Liver (tissue), 8 donors: ENCODE measurements at regions not wholly inside any gene's neighbourhood (a gene's known extent, or its start where the extent isn't known, plus 50 kb on each side); places are given as distances from the start of the nearest gene placed in this dataset.
A peak's percentile ranks its signal among the peaks of the same experiment; 100 is the strongest.

ENCODE experiments used
- DNase-seq: peaks from one replicate; pipeline ENCODE4 v3.0.0-alpha.2; 2017; ENCODE audit warnings: low spot score
- H3K27ac ChIP-seq, 2 donors: one replicate each; pipeline ENCODE4 v1.7.0; 2013; ENCODE audit warnings: inconsistent platforms in 2 of 2, low read length in 2 of 2, control low read depth in 1 of 2, low read depth in 1 of 2, mild to moderate bottlenecking in 1 of 2
- H3K27me3 ChIP-seq, 4 donors: one replicate each; pipeline versions ENCODE4 v1.6.1 to v1.7.0; 2013; ENCODE audit warnings: low read length in 3 of 4, inconsistent platforms in 1 of 4, mild to moderate bottlenecking in 1 of 4, moderate library complexity in 1 of 4; ENCODE audit not compliant: control insufficient read depth in 4 of 4, insufficient read depth in 4 of 4
- H3K36me3 ChIP-seq, 4 donors: one replicate each; pipeline versions ENCODE4 v1.6.1 to v1.7.0; 2013; ENCODE audit warnings: low read length in 3 of 4, mild to moderate bottlenecking in 3 of 4, low read depth in 1 of 4, moderate library complexity in 1 of 4; ENCODE audit not compliant: control insufficient read depth in 4 of 4, insufficient read depth in 3 of 4
- H3K4me1 ChIP-seq, 4 donors: one replicate each; pipeline versions ENCODE4 v1.6.1 to v1.7.0; 2013; ENCODE audit warnings: low read length in 3 of 4, mild to moderate bottlenecking in 3 of 4, moderate library complexity in 1 of 4; ENCODE audit not compliant: control insufficient read depth in 4 of 4, insufficient read depth in 4 of 4
- H3K4me3 ChIP-seq, 3 donors: one replicate each; pipeline versions ENCODE4 v1.6.1 to v1.7.0; 2013; ENCODE audit warnings: low read length in 3 of 3, control low read depth in 1 of 3, low read depth in 1 of 3, mild to moderate bottlenecking in 1 of 3
- H3K9ac ChIP-seq, 2 donors: one replicate each; pipeline ENCODE4 v1.7.0; 2013; ENCODE audit warnings: low read length in 2 of 2, mild to moderate bottlenecking in 2 of 2, moderate library complexity in 2 of 2, control low read depth in 1 of 2, low read depth in 1 of 2
- H3K9me3 ChIP-seq, 4 donors: one replicate each; pipeline versions ENCODE4 v1.6.1 to v1.7.0; 2013; ENCODE audit warnings: low read length in 3 of 4; ENCODE audit not compliant: control insufficient read depth in 4 of 4
- ATF3 ChIP-seq: IDR thresholded peaks from 2 replicates; pipeline ENCODE4 v1.6.1; 2016; ENCODE audit warnings: antibody characterized with exemption
- CTCF ChIP-seq: fragments of 150-350 bp; IDR thresholded peaks from 2 replicates; pipeline ENCODE4 v1.5.1; 2017; ENCODE audit warnings: improper control_type of control experiment, low read depth, low read length; ENCODE audit not compliant: missing input control
- EGR1 ChIP-seq, 2 donors: IDR thresholded peaks; 2 replicates each; pipeline ENCODE4 v1.6.1; 2016 to 2018; ENCODE audit warnings: antibody characterized with exemption in 2 of 2, low read depth in 2 of 2
- FOXA1 ChIP-seq: IDR thresholded peaks from 2 replicates; pipeline ENCODE4 v1.6.1; 2016; ENCODE audit warnings: antibody characterized with exemption
- FOXA2 ChIP-seq: IDR thresholded peaks from 2 replicates; pipeline ENCODE4 v1.6.1; 2016; ENCODE audit warnings: antibody characterized with exemption
- GABPA ChIP-seq, 2 donors: IDR thresholded peaks in 1 of 2; conservative IDR thresholded peaks in 1 of 2; 2 replicates each; pipeline ENCODE4 v1.6.1; 2016; ENCODE audit warnings: antibody characterized with exemption in 2 of 2, mild to moderate bottlenecking in 1 of 2, moderate library complexity in 1 of 2
- HNF4A ChIP-seq, 2 donors: conservative IDR thresholded peaks; 2 replicates each; pipeline ENCODE4 v1.6.1; 2016; ENCODE audit warnings: antibody characterized with exemption in 2 of 2, mild to moderate bottlenecking in 2 of 2
- HNF4G ChIP-seq: IDR thresholded peaks from 2 replicates; pipeline ENCODE4 v1.6.1; 2016; ENCODE audit warnings: antibody characterized with exemption
- JUND ChIP-seq, 2 donors: IDR thresholded peaks; 2 replicates each; pipeline ENCODE4 v1.6.1; 2016; ENCODE audit warnings: antibody characterized with exemption in 2 of 2
- MAX ChIP-seq: IDR thresholded peaks from 2 replicates; pipeline ENCODE4 v1.6.1; 2016; ENCODE audit warnings: antibody characterized with exemption
- NR2F2 ChIP-seq: IDR thresholded peaks from 2 replicates; pipeline ENCODE4 v1.6.1; 2016; ENCODE audit warnings: antibody characterized with exemption
- RAD21 ChIP-seq, 2 donors: IDR thresholded peaks; 2 replicates each; pipeline ENCODE4 v1.6.1; 2016; ENCODE audit warnings: antibody characterized with exemption in 2 of 2, mild to moderate bottlenecking in 2 of 2
- REST ChIP-seq: IDR thresholded peaks from 2 replicates; pipeline ENCODE4 v1.6.1; 2016; ENCODE audit warnings: antibody characterized with exemption, mild to moderate bottlenecking
- RXRA ChIP-seq, 2 donors: IDR thresholded peaks; 2 replicates each; pipeline ENCODE4 v1.6.1; 2017 to 2018; ENCODE audit warnings: antibody characterized with exemption in 2 of 2, mild to moderate bottlenecking in 1 of 2
- SP1 ChIP-seq: IDR thresholded peaks from 2 replicates; pipeline ENCODE4 v1.6.1; 2018; ENCODE audit warnings: antibody characterized with exemption, mild to moderate bottlenecking
- TAF1 ChIP-seq: conservative IDR thresholded peaks from 2 replicates; pipeline ENCODE4 v1.6.1; 2016; ENCODE audit warnings: antibody characterized with exemption, mild to moderate bottlenecking
- YY1 ChIP-seq: IDR thresholded peaks from 2 replicates; pipeline ENCODE4 v1.6.1; 2016; ENCODE audit warnings: antibody characterized with exemption, mild to moderate bottlenecking
- ZBTB33 ChIP-seq: IDR thresholded peaks from 2 replicates; pipeline ENCODE4 v1.6.1; 2016; ENCODE audit warnings: antibody characterized with exemption
- WGBS: extraction: QIAGEN DNeasy Blood & Tissue Kit; methylation state at CpG from one replicate; pipeline ENCODE4 v1.1.7; 2013; 5-methylcytosine and 5-hydroxymethylcytosine counted together
- donor health status: healthy.
- donor health status: healthy.
- donor health status: healthy.
- donor health status: healthy.
- donor health status: healthy.

GRCh38 chr2:64337314-64337713, 116.6 kb upstream of the LGALSL start:
- H3K4me1 ChIP-seq: no peaks in the 10 kb centered on the region
- no peak overlapping the region for H3K9ac ChIP-seq
- H3K9me3 ChIP-seq: no peaks in the 10 kb centered on the region
- no peak for DNase-seq
- H3K4me3 ChIP-seq: no peak overlapping the region
- TF ChIP-seq HNF4G: no peak
- peak in 1 of 2 donors; percentile 19 for TF ChIP-seq RAD21 (IDR thresholded peaks at IDR 0.05)
- WGBS: 92% methylated on average over 3 of the region's 3 CpGs
- no peaks in the 10 kb centered on the region for H3K36me3 ChIP-seq
- H3K27me3 ChIP-seq: no peaks in the 10 kb centered on the region
- no peak overlapping the region for H3K27ac ChIP-seq

- H3K9me3 ChIP-seq: no peaks in the 10 kb centered on the region
- TF ChIP-seq SP1 (no peak), HNF4G (no peak), RXRA (IDR thresholded peaks at IDR 0.05) (no peak), GABPA (IDR thresholded peaks at IDR 0.05 in 1 of 2, conservative IDR thresholded peaks at IDR 0.05 in 1 of 2) (no peak), ATF3 (no peak), RAD21 (IDR thresholded peaks at IDR 0.05) (no peak), CTCF (no peak), FOXA2 (no peak), HNF4A (conservative IDR thresholded peaks at IDR 0.05) (no peak), MAX (no peak), YY1 (no peak), FOXA1 (no peak), EGR1 (IDR thresholded peaks at IDR 0.05; ENCODE audit: low read depth in 2 of 2) (no peak), NR2F2 (no peak), ZBTB33 (no peak), TAF1 (no peak), JUND (IDR thresholded peaks at IDR 0.05) (no peak), REST (no peak)
- H3K9ac ChIP-seq: no peak overlapping the region
- no peak overlapping the region for H3K27ac ChIP-seq
- WGBS: 90% methylated on average over 4 of the region's 4 CpGs
- H3K4me3 ChIP-seq: no peak overlapping the region
- no peaks in the 10 kb centered on the region for H3K36me3 ChIP-seq
- H3K27me3 ChIP-seq: no peaks in the 10 kb centered on the region
- H3K4me1 ChIP-seq: no peaks in the 10 kb centered on the region
- DNase-seq: no peak
Measured at GRCh38 chr2:64338108-64338507, 115.9 kb upstream of the LGALSL start.
